PC-3 (cell line): ENCODE measurements at regions not wholly inside any gene's neighbourhood (a gene's known extent, or its start where the extent isn't known, plus 50 kb on each side); places are given as distances from the start of the nearest gene placed in this dataset.
"Not testable (repeated sequence)": the region's sequence is repeated elsewhere in the genome, so short reads cannot be mapped to it uniquely, and the experiment has no call there.

Experiments
- CTCF ChIP-seq: fragments of 300-600 bp; sonication (generic); conservative IDR thresholded peaks from 2 replicates; pipeline ENCODE4 v1.5.1; 2017; ENCODE audit warnings: antibody characterized with exemption, low read depth, mild to moderate bottlenecking, low read length
- EZH2 ChIP-seq: fragments of 300-600 bp; sonication (generic); IDR thresholded peaks from one replicate; pipeline ENCODE4 v1.6.1; 2017; ENCODE audit warnings: antibody characterized with exemption, mild to moderate bottlenecking, low read length; ENCODE audit not compliant: unreplicated experiment
- EZH2phosphoT487 ChIP-seq: fragments of 300-600 bp; sonication (generic); IDR thresholded peaks from 2 replicates; pipeline ENCODE4 v1.6.1; 2018; ENCODE audit warnings: mild to moderate bottlenecking, antibody characterized with exemption, low read length, borderline replicate concordance

GRCh38 chr6:21947227-21947626 lies 349.6 kb downstream of the PRL start:
- not testable (repeated sequence) for TF ChIP-seq CTCF, EZH2phosphoT487, EZH2
